SU-DHL-6 (cell line): ENCODE measurements at regions not wholly inside any gene's neighbourhood (a gene's known extent, or its start where the extent isn't known, plus 50 kb on each side); places are given as distances from the start of the nearest gene placed in this dataset.

Experiments
- H2AFZ ChIP-seq: fragments of 200-600 bp; sonication (generic); 2 replicates; pipeline ENCODE4 v1.6.1; 2014; ENCODE audit warnings: low read depth, mild to moderate bottlenecking, moderate library complexity, mixed read lengths, antibody characterized with exemption, low read length; ENCODE audit not compliant: severe bottlenecking
- H3F3A ChIP-seq: fragments of 200-600 bp; shearing (Covaris generic); 2 replicates; pipeline ENCODE4 v1.6.0; 2016; ENCODE audit warnings: antibody characterized with exemption, mild to moderate bottlenecking; ENCODE audit not compliant: insufficient read depth
- H3K27ac ChIP-seq: fragments of 200-600 bp; sonication (generic); 2 replicates; pipeline ENCODE4 v1.5.1; 2016; ENCODE audit warnings: low read depth, mild to moderate bottlenecking, low read length, moderate library complexity, mixed read lengths
- H3K27me3 ChIP-seq: fragments of 200-600 bp; sonication (generic), shearing (Covaris generic); 2 replicates; pipeline ENCODE4 v1.6.0; 2014; ENCODE audit warnings: mild to moderate bottlenecking, low read length
- H3K36me3 ChIP-seq: fragments of 200-600 bp; sonication (generic); 2 replicates; pipeline ENCODE4 v1.6.1; 2014; ENCODE audit warnings: mild to moderate bottlenecking, low read length, mixed read lengths
- H3K4me2 ChIP-seq: fragments of 300-600, 200-600 bp; shearing (Covaris generic), sonication (generic); 2 replicates; pipeline ENCODE4 v1.6.0; 2014; ENCODE audit warnings: low read length, low read depth, mild to moderate bottlenecking; ENCODE audit not compliant: poor library complexity, severe bottlenecking
- H3K4me3 ChIP-seq: fragments of 200-600 bp; sonication (generic); 2 replicates; pipeline ENCODE4 v1.5.1; 2014; ENCODE audit warnings: antibody characterized with exemption, low read length, mild to moderate bottlenecking, mixed read lengths; ENCODE audit not compliant: insufficient read depth, poor library complexity, severe bottlenecking
- H3K79me2 ChIP-seq: fragments of 200-600 bp; sonication (generic); 2 replicates; pipeline ENCODE4 v1.6.1; 2014; ENCODE audit warnings: mild to moderate bottlenecking, low read length, moderate library complexity; ENCODE audit not compliant: insufficient read depth
- H3K9ac ChIP-seq: fragments of 200-600 bp; sonication (generic); 2 replicates; pipeline ENCODE4 v1.7.0; 2014; ENCODE audit warnings: mild to moderate bottlenecking, low read length
- H3K9me2 ChIP-seq: fragments of 200-600 bp; sonication (generic); replicated peaks from 2 replicates; pipeline ENCODE4 v1.6.1; 2014; ENCODE audit warnings: low read length; ENCODE audit not compliant: insufficient read depth
- H3K9me3 ChIP-seq: fragments of 200-600 bp; sonication (generic); 2 replicates; pipeline ENCODE4 v1.6.1; 2014; ENCODE audit warnings: low read length, mixed read lengths; ENCODE audit not compliant: insufficient read depth
- H4K20me1 ChIP-seq: fragments of 200-600 bp; sonication (generic); 2 replicates; pipeline ENCODE4 v1.6.1; 2014; ENCODE audit warnings: low read depth, mild to moderate bottlenecking, antibody characterized with exemption, low read length, moderate library complexity, mixed read lengths
- CTCF ChIP-seq: fragments of 200-600 bp; sonication (generic); IDR thresholded peaks from one replicate; pipeline ENCODE4 v1.5.1; 2017; ENCODE audit warnings: antibody characterized with exemption, mild to moderate bottlenecking, low read length, moderate library complexity; ENCODE audit not compliant: insufficient read depth, poor library complexity, severe bottlenecking
- EZH2phosphoT487 ChIP-seq: fragments of 200-600 bp; sonication (generic), shearing (Covaris generic); conservative IDR thresholded peaks from 2 replicates; pipeline ENCODE4 v1.6.1; 2018; ENCODE audit warnings: mild to moderate bottlenecking, antibody characterized with exemption, low read length, moderate library complexity, mixed read lengths

DNA sequence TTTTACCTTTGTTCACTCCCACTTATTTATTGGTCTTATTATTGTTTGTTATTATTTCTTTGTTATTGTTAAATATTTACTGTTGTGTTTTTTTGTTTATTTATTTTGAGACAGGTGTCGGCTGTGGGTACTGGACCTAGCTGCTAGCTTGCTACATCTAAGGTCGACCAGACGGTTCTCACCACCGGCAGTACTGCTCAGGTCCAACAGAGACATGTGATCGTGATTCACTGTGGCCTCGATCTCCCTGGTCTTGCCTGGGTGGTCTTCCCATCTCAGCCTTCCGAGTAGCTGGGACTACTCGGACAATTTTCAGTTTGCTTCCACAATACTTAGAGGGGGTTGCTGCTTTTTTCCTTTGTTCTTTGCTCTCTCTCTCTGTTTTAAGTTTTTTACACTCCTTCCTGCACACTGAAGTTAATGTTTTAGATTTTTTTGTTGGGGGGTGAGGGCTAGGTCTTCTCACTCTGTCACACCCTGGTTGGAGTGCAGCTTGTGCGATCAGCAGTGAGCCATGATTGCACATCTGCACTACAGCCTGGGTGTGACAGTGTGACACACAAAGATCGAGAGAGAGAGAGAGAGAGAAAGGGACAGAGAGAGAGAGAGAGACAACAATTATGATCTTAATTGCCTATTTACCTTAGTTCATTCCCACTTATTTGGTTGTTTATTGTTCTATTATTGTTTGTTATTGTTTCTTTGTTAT is 1432.4 kb downstream of the UQCRFS1 start:
- H3K27me3 ChIP-seq, result no peaks in the 10 kb centered on the region
- peak overlapping the region; percentile 41 for H3K4me3 ChIP-seq
- TF ChIP-seq CTCF, result no peak
- TF ChIP-seq EZH2phosphoT487, result no peak
- no peaks in the 10 kb centered on the region for H3K9me2 ChIP-seq
- H4K20me1 ChIP-seq, result no peaks in the 10 kb centered on the region
- peak overlapping the region; percentile 91 for H3K4me2 ChIP-seq
- H3K9me3 ChIP-seq, result no peaks in the 10 kb centered on the region
- peaks cover 60% of the 10 kb centered on the region for H3K79me2 ChIP-seq
- H3K36me3 ChIP-seq, result no peaks in the 10 kb centered on the region; the same call in 1 of the 2 replicates
- no peaks in the 10 kb centered on the region for H3F3A ChIP-seq
- peak overlapping the region; percentile 72 for H3K27ac ChIP-seq
- H2AFZ ChIP-seq, result peak overlapping the region; percentile 85
- H3K9ac ChIP-seq, result peak overlapping the region; percentile 48

- H3K9me3 ChIP-seq, result no peaks in the 10 kb centered on the region
- H3K36me3 ChIP-seq, result peaks cover 2% of the 10 kb centered on the region; the same call in 1 of the 2 replicates
- no peaks in the 10 kb centered on the region for H3K27me3 ChIP-seq
- H4K20me1 ChIP-seq, result no peaks in the 10 kb centered on the region
- peak overlapping the region; percentile 91 for H3K4me2 ChIP-seq
- H3K9me2 ChIP-seq, result no peaks in the 10 kb centered on the region
- peak overlapping the region; percentile 48 for H3K9ac ChIP-seq
- H3K79me2 ChIP-seq, result peaks cover 54% of the 10 kb centered on the region
- H3K27ac ChIP-seq, result peak overlapping the region; percentile 72
- H3F3A ChIP-seq, result no peaks in the 10 kb centered on the region
- H2AFZ ChIP-seq, result peak overlapping the region; percentile 85
- no peak for TF ChIP-seq CTCF
- TF ChIP-seq EZH2phosphoT487, result no peak
- peak overlapping the region; percentile 41 for H3K4me3 ChIP-seq
Observed at GRCh38 chr19:27779954-27780353, 1433.0 kb downstream of the UQCRFS1 start.

GRCh38 chr19:27777726-27778125 is 1435.2 kb downstream of the UQCRFS1 start:
- Histone ChIP-seq H3K27me3 (no peaks in the 10 kb centered on the region), H3K9ac (no peak overlapping the region), H3K4me2 (no peak overlapping the region), H3K27ac (no peak overlapping the region), H3K9me2 (no peaks in the 10 kb centered on the region), H3K36me3 (peaks cover 8% of the 10 kb centered on the region; the same call in 1 of the 2 replicates), H4K20me1 (no peaks in the 10 kb centered on the region), H2AFZ (no peak overlapping the region), H3K79me2 (peaks cover 38% of the 10 kb centered on the region), H3F3A (no peaks in the 10 kb centered on the region), H3K4me3 (no peak overlapping the region), H3K9me3 (no peaks in the 10 kb centered on the region)
- no peak for TF ChIP-seq CTCF
- TF ChIP-seq EZH2phosphoT487, result no peak
